ENCODE measurements at regions not wholly inside any gene's neighbourhood (a gene's known extent, or its start where the extent isn't known, plus 50 kb on each side); places are given as distances from the start of the nearest gene placed in this dataset.

DNA sequence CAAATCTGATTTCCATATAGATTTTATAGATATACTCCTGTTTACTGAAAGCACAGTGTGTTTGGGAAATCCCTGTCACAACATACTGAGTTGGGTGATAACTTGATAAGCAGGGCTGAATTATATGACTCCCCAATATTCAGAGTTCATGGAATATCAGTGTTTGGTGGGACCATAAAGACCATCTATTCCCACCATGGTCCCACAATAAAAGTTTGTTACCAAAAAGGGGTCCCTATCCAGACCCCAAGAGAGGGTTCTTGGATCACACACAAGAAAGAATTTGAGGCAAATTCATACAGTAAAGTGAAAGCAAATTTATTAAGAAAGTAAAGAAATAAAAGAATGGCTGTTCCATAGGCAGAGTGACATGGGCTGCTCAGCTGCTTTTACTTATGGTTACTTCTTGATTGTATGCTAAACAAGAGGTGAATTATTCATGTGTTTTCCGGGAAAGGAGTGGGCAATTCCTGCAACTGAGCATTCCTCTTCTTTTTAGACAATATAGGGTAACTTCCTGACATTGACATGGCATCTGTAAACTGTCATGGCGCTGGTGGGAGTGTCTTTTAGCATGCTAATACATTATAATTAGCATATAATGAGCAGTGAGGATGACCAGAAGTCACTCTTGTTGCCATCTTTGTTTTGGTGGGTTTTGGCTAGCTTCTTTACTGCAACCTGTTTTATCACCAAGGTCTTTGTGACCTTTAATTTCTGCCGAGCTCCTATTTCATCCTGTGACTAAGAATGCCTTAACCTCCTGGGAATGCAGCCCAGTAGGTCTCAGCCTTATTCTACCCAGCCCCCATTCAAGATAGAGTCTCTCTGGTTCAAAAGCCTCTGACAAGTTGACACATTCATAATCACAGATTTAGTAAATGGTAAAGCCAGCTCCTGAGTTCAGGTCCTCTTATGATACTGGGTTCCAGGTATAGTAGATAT lies 240.6 kb upstream of the PDGFD start:
- POLR2A ChIA-PET: no interaction called here
- no peak overlapping the region for H3K27ac ChIP-seq (ENCODE audit: extremely low read depth, low read depth, low read length)

DNA sequence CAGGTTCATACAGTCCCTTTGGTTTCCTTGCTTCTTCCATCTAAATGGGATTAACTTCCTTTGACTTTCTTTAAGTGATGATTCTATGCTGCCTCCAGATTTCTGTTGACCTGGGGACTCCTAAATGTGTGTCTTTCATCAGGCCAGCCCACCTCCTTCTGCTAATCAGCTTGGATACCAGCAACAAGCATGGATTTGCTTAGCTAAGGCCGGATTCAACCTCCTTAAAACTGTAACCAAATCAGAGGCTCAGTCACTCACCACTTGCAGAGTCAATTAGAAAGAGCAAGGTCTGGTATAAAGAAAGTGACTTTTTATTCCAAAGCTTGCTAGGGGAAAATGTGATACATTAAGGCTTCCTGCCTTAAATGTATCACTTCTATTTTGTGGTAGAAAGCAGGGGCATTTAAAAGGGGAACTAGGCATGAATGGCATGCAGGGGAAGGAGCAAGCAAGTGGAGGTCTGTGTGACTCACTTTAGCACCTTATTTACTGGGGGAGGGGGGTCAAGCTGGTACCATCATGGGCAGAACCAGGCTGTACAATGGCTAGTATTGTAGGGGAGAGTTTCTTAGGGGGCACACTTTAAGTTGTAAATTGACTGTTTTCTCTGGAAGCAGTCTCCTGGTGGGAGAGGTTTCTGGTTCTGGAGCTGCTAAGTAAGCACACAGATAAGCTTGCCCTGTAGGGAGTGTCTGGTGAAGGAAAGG lies 239.0 kb upstream of the PDGFD start:
- ChIA-PET CTCF (interaction anchor here (0.6 to 0.9 kb wide), 2 partner anchors 10 to 454 kb away, joined by 3 read pairs; no protein-coding TSS in a partner anchor), POLR2A (no interaction called here)
- no peak for TF ChIP-seq ZNF223 (tag by site-specific recombination; IDR thresholded peaks at IDR 0.05)
- Histone ChIP-seq H3K27ac (ENCODE audit: extremely low read depth, low read depth, low read length) (no peak overlapping the region), H3K4me1 (ENCODE audit: control insufficient read depth, insufficient read depth, low read length) (no peaks in the 10 kb centered on the region), H3K4me3 (ENCODE audit: low read depth, low read length) (no peak overlapping the region), H3K9me3 (ENCODE audit: control insufficient read depth, insufficient read depth, low read depth, low read length) (no peaks in the 10 kb centered on the region), H3K36me3 (ENCODE audit: control insufficient read depth in 2 of 2, insufficient read depth in 1 of 2, low read length in 2 of 2) (no peaks in the 10 kb centered on the region)

More for the DNA sequence above, 240.6 kb upstream of the PDGFD start:
- Histone ChIP-seq H3K9me3 (ENCODE audit: control insufficient read depth, insufficient read depth, low read depth, low read length) (no peaks in the 10 kb centered on the region), H3K4me3 (ENCODE audit: low read depth, low read length) (no peak overlapping the region), H3K4me1 (ENCODE audit: control insufficient read depth, insufficient read depth, low read length) (no peaks in the 10 kb centered on the region), H3K36me3 (ENCODE audit: control insufficient read depth in 2 of 2, insufficient read depth in 1 of 2, low read length in 2 of 2) (no peaks in the 10 kb centered on the region)
- CTCF ChIA-PET: no interaction called here
- TF ChIP-seq ZNF112 (tag by site-specific recombination; IDR thresholded peaks at IDR 0.05) (no peak), ZNF521 (tag by site-specific recombination; IDR thresholded peaks at IDR 0.05) (no peak), ZEB2 (tag by site-specific recombination; IDR thresholded peaks at IDR 0.05) (no peak), ZNF37A (tag by site-specific recombination; IDR thresholded peaks at IDR 0.05) (no peak), SP7 (tag by site-specific recombination; IDR thresholded peaks at IDR 0.05) (no peak), ZNF223 (tag by site-specific recombination; IDR thresholded peaks at IDR 0.05) (no peak), ZNF677 (tag by site-specific recombination; IDR thresholded peaks at IDR 0.05) (no peak), ZNF776 (tag by site-specific recombination; IDR thresholded peaks at IDR 0.05; ENCODE audit: borderline replicate concordance) (no peak), ZNF138 (tag by site-specific recombination; IDR thresholded peaks at IDR 0.05; ENCODE audit: borderline replicate concordance) (no peak), ZBTB21 (tag by site-specific recombination; IDR thresholded peaks at IDR 0.05) (no peak), KLF8 (tag by site-specific recombination; IDR thresholded peaks at IDR 0.05) (no peak), ZNF10 (tag by site-specific recombination; IDR thresholded peaks at IDR 0.05) (no peak), ZNF514 (tag by site-specific recombination; IDR thresholded peaks at IDR 0.05) (no peak), GLIS2 (tag by site-specific recombination; IDR thresholded peaks at IDR 0.05) (no peak), SCRT1 (tag by site-specific recombination; IDR thresholded peaks at IDR 0.05; ENCODE audit: borderline replicate concordance) (no peak), SCRT2 (tag by site-specific recombination; IDR thresholded peaks at IDR 0.05) (no peak), ZNF473 (tag by site-specific recombination; IDR thresholded peaks at IDR 0.05) (no peak)
- TF ChIP-seq, protein P1, sequence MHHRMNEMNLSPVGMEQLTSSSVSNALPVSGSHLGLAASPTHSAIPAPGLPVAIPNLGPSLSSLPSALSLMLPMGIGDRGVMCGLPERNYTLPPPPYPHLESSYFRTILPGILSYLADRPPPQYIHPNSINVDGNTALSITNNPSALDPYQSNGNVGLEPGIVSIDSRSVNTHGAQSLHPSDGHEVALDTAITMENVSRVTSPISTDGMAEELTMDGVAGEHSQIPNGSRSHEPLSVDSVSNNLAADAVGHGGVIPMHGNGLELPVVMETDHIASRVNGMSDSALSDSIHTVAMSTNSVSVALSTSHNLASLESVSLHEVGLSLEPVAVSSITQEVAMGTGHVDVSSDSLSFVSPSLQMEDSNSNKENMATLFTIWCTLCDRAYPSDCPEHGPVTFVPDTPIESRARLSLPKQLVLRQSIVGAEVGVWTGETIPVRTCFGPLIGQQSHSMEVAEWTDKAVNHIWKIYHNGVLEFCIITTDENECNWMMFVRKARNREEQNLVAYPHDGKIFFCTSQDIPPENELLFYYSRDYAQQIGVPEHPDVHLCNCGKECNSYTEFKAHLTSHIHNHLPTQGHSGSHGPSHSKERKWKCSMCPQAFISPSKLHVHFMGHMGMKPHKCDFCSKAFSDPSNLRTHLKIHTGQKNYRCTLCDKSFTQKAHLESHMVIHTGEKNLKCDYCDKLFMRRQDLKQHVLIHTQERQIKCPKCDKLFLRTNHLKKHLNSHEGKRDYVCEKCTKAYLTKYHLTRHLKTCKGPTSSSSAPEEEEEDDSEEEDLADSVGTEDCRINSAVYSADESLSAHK (tag by site-specific recombination; IDR thresholded peaks at IDR 0.05): no peak

DNA sequence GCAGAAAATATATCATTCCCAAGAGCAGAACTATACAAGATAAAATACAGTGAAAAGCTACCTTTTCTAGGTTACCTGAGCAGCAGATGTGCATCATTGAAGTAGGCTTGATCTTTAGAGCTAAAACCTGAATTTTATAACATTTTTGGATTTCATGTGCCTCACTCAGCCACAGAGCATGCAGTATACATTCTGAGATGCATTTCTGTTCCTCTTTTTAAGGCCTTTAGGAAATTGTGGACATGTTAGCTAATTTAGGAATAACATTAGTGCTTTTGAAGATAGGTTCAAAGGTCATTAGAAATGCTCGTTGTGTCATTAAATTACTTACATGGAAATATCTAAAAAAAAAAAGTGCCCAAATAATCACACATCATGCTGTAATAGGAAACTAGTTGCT lies 230.6 kb upstream of the PDGFD start:
- Histone ChIP-seq H3K4me3 (ENCODE audit: low read depth, low read length) (no peak overlapping the region), H3K4me1 (ENCODE audit: control insufficient read depth, insufficient read depth, low read length) (no peaks in the 10 kb centered on the region), H3K9me3 (ENCODE audit: control insufficient read depth, insufficient read depth, low read depth, low read length) (no peaks in the 10 kb centered on the region), H3K36me3 (ENCODE audit: control insufficient read depth in 2 of 2, insufficient read depth in 1 of 2, low read length in 2 of 2) (no peaks in the 10 kb centered on the region), H3K27ac (ENCODE audit: extremely low read depth, low read depth, low read length) (no peak overlapping the region)
- POLR2A ChIA-PET: no interaction called here
- TF ChIP-seq KLF9 (tag by site-specific recombination; IDR thresholded peaks at IDR 0.05; ENCODE audit: low read depth): no peak
- TF ChIP-seq ZBTB1 (tag by site-specific recombination; IDR thresholded peaks at IDR 0.05): no peak
- no peak for TF ChIP-seq ZNF629 (tag by site-specific recombination; IDR thresholded peaks at IDR 0.05)
- no peak for TF ChIP-seq HOXA7 (CRISPR knock-in tag; IDR thresholded peaks at IDR 0.05; ENCODE audit: borderline replicate concordance)
- TF ChIP-seq KLF8 (tag by site-specific recombination; IDR thresholded peaks at IDR 0.05): no peak
- CTCF ChIA-PET: interaction anchor here (0.6 to 0.7 kb wide), 3 partner anchors 30 to 230 kb away, joined by 3 to 4 read pairs (median 4); no protein-coding TSS in a partner anchor

Measured in HEK293 (cell line).